ENCODE measurements at regions not wholly inside any gene's neighbourhood (a gene's known extent, or its start where the extent isn't known, plus 50 kb on each side); places are given as distances from the start of the nearest gene placed in this dataset.

DNA sequence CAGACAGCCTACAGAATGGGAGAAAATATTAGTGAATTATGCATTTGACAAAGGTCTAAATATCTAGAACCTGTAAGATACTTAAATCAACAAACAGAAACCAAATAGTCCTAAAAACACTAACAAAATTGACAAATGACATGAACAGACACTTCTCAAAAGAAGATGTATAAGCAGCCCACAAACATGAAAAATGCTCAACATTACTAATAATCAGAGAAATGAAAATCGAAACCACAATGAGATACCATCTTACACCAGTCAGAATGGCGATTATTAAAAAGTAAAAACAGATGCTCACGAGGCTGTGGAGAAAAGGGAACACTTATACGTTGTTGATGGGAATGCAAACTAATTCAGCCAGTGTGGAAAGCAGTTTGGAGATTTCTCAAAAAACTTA is 1186.8 kb downstream of the DTWD2 start:
- no peak for DNase-seq (ENCODE audit: low read depth)
- Histone ChIP-seq H3K4me3 (ENCODE audit: low read depth, low read length) (no peak overlapping the region), H3K27me3 (ENCODE audit: control insufficient read depth, insufficient read depth, low read length) (no peaks in the 10 kb centered on the region), H3K36me3 (ENCODE audit: control insufficient read depth, insufficient read depth, low read length) (no peaks in the 10 kb centered on the region)
- no peak for FAIRE-seq
- TF ChIP-seq, protein P1, sequence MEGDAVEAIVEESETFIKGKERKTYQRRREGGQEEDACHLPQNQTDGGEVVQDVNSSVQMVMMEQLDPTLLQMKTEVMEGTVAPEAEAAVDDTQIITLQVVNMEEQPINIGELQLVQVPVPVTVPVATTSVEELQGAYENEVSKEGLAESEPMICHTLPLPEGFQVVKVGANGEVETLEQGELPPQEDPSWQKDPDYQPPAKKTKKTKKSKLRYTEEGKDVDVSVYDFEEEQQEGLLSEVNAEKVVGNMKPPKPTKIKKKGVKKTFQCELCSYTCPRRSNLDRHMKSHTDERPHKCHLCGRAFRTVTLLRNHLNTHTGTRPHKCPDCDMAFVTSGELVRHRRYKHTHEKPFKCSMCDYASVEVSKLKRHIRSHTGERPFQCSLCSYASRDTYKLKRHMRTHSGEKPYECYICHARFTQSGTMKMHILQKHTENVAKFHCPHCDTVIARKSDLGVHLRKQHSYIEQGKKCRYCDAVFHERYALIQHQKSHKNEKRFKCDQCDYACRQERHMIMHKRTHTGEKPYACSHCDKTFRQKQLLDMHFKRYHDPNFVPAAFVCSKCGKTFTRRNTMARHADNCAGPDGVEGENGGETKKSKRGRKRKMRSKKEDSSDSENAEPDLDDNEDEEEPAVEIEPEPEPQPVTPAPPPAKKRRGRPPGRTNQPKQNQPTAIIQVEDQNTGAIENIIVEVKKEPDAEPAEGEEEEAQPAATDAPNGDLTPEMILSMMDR (IDR thresholded peaks at IDR 0.05; ENCODE audit: insufficient read depth, low read length, severe bottlenecking): no peak

GRCh38 chr5:117800261-117800660 is 1188.1 kb downstream of the DTWD2 start:
- DNase-seq (ENCODE audit: low read depth): no peak
- TF ChIP-seq, protein P1 (IDR thresholded peaks at IDR 0.05; ENCODE audit: insufficient read depth, low read length, severe bottlenecking): no peak
- no peaks in the 10 kb centered on the region for H3K27me3 ChIP-seq (ENCODE audit: control insufficient read depth, insufficient read depth, low read length)
- H3K4me3 ChIP-seq (ENCODE audit: low read depth, low read length): no peak overlapping the region
- H3K36me3 ChIP-seq (ENCODE audit: control insufficient read depth, insufficient read depth, low read length): no peaks in the 10 kb centered on the region
- FAIRE-seq: no peak

GRCh38 chr5:117794847-117795246 is 1193.5 kb downstream of the DTWD2 start:
- DNase-seq (ENCODE audit: low read depth) (no peak), FAIRE-seq (no peak)
- Histone ChIP-seq H3K4me3 (ENCODE audit: low read depth, low read length) (no peak overlapping the region), H3K27me3 (ENCODE audit: control insufficient read depth, insufficient read depth, low read length) (no peaks in the 10 kb centered on the region), H3K36me3 (ENCODE audit: control insufficient read depth, insufficient read depth, low read length) (no peaks in the 10 kb centered on the region)
- TF ChIP-seq, protein P1 (IDR thresholded peaks at IDR 0.05; ENCODE audit: insufficient read depth, low read length, severe bottlenecking): no peak

DNA sequence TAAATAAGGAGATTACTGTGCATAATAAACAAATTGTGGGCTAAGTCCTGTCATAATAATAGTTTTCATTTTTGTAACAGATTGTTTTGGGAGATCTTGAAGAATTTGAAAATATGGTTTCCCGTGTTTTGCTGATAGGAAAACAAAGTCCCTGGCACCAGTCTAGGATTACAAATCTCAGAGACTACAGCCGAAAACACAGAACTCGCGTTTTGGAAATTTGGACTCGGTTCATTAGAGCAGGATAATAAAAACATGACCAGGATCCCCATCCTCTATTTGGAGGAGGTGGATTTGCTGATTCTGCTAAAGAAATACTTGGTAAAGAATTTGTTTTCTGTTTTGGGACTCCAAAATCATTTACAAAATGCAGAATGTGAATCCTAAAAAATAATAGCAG is 1194.4 kb downstream of the DTWD2 start:
- Histone ChIP-seq H3K36me3 (ENCODE audit: control insufficient read depth, insufficient read depth, low read length) (no peaks in the 10 kb centered on the region), H3K27me3 (ENCODE audit: control insufficient read depth, insufficient read depth, low read length) (no peaks in the 10 kb centered on the region), H3K4me3 (ENCODE audit: low read depth, low read length) (no peak overlapping the region)
- FAIRE-seq (no peak), DNase-seq (ENCODE audit: low read depth) (no peak)
- TF ChIP-seq, protein P1 (IDR thresholded peaks at IDR 0.05; ENCODE audit: insufficient read depth, low read length, severe bottlenecking): no peak

DNA sequence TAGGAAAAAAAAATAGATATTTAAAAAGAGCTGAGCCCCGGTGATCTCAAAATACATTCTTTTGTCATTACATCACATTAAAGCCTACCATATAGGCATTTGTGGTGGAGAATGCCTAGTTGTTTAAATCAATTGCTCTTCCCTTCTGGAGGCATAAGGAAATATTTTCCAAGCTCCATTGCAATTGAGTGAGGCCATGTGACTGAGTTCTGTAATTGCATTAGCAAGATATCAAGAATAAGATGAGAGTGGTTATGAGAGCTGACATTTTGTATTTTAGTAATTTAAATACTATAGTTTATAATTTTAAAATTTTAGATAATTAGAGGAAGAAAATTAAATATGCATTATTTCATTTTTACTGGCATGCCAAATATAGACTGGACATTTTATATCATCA is 1195.9 kb downstream of the DTWD2 start:
- DNase-seq (ENCODE audit: low read depth) (no peak), FAIRE-seq (no peak)
- Histone ChIP-seq H3K4me3 (ENCODE audit: low read depth, low read length) (no peak overlapping the region), H3K27me3 (ENCODE audit: control insufficient read depth, insufficient read depth, low read length) (no peaks in the 10 kb centered on the region), H3K36me3 (ENCODE audit: control insufficient read depth, insufficient read depth, low read length) (no peaks in the 10 kb centered on the region)
- TF ChIP-seq, protein P1 (IDR thresholded peaks at IDR 0.05; ENCODE audit: insufficient read depth, low read length, severe bottlenecking): no peak

- TF ChIP-seq, protein P1 (IDR thresholded peaks at IDR 0.05; ENCODE audit: insufficient read depth, low read length, severe bottlenecking): no peak
- no peaks in the 10 kb centered on the region for H3K36me3 ChIP-seq (ENCODE audit: control insufficient read depth, insufficient read depth, low read length)
- DNase-seq (ENCODE audit: low read depth) (no peak), FAIRE-seq (no peak)
- no peaks in the 10 kb centered on the region for H3K27me3 ChIP-seq (ENCODE audit: control insufficient read depth, insufficient read depth, low read length)
- H3K4me3 ChIP-seq (ENCODE audit: low read depth, low read length): no peak overlapping the region
Observed at GRCh38 chr5:117788596-117788995, 1199.8 kb downstream of the DTWD2 start.

Measured in bronchial epithelial cell (primary cell).